Activated naive CD4-positive, alpha-beta T cell treated with anti-CD3 and anti-CD28 coated beads for 36 hours (primary cell): ENCODE measurements at regions not wholly inside any gene's neighbourhood (a gene's known extent, or its start where the extent isn't known, plus 50 kb on each side); places are given as distances from the start of the nearest gene placed in this dataset.

Experiments used
- CTCF ChIA-PET: fragments of 350-600 bp; sonication (Branson Sonifier 250); formaldehyde crosslinking; loops from one replicate; lab custom pipeline; 2021; ENCODE audit warnings: antibody characterized with exemption; lab: Charles Lee
- DNase-seq: peaks from one replicate; pipeline ENCODE4 v3.0.0-alpha.2; 2020
- H3K27ac Mint-ChIP-seq: one replicate; pipeline ENCODE4 v1.8.0; 2021; ENCODE audit warnings: mild to moderate bottlenecking, mixed read lengths
- H3K27me3 Mint-ChIP-seq: one replicate; pipeline ENCODE4 v1.8.0; 2021; ENCODE audit warnings: low read depth, mixed read lengths
- H3K36me3 Mint-ChIP-seq: one replicate; pipeline ENCODE4 v1.8.0; 2021; ENCODE audit warnings: low read depth, mixed read lengths
- H3K4me1 Mint-ChIP-seq: one replicate; pipeline ENCODE4 v1.8.0; 2021; ENCODE audit warnings: low read depth, mixed read lengths
- H3K4me3 Mint-ChIP-seq: one replicate; pipeline ENCODE4 v1.8.0; 2021; ENCODE audit warnings: mild to moderate bottlenecking, moderate library complexity, mixed read lengths
- H3K9me3 Mint-ChIP-seq: one replicate; pipeline ENCODE4 v1.8.0; 2021; ENCODE audit warnings: mixed read lengths
- intact Hi-C: fragments of 100-400 bp; cut with micrococcal nuclease; formaldehyde crosslinking; loops from one replicate; pipeline ENCODE4 v1.15.1; 2023

- no peaks in the 10 kb centered on the region for H3K4me1 Mint-ChIP-seq
- intact Hi-C loops: no loop called here
- CTCF ChIA-PET: no interaction called here
- no peaks in the 10 kb centered on the region for H3K36me3 Mint-ChIP-seq
- H3K27me3 Mint-ChIP-seq: no peaks in the 10 kb centered on the region
- H3K4me3 Mint-ChIP-seq: no peak overlapping the region
- no peaks in the 10 kb centered on the region for H3K9me3 Mint-ChIP-seq
- H3K27ac Mint-ChIP-seq: no peak overlapping the region
- DNase-seq: no peak
Measured at GRCh38 chr6:67350729-67351128, 1284.4 kb upstream of the ADGRB3 start.

DNA sequence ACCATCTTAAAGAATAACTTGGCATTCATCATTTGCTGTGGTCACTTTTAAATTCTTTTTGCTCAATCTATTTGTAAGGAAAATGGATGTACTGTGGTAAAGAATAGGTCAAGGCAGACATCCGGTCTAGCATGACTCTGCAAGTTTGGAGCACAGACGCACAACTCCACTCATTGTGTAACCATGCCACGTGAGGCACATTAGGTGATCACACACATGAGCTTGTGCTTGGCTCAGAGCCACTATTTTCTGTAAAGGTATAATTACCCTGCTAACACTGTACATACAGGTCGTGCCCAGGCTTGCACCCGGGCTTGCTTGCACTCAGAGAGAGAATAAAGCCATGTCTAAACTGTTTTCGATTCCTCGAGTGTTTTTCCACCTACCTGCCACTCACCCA, 1289.1 kb upstream of the ADGRB3 start:
- intact Hi-C loops: no loop called here
- Mint-ChIP-seq H3K4me1 (no peaks in the 10 kb centered on the region), H3K27ac (no peak overlapping the region), H3K9me3 (peaks cover 1% of the 10 kb centered on the region), H3K4me3 (no peak overlapping the region), H3K27me3 (no peaks in the 10 kb centered on the region), H3K36me3 (no peaks in the 10 kb centered on the region)
- DNase-seq: no peak
- CTCF ChIA-PET: interaction anchor here (0.6 kb wide), 1 partner anchor 230 kb away, joined by 3 read pairs; no protein-coding TSS in a partner anchor

- H3K27ac Mint-ChIP-seq: no peak overlapping the region
- DNase-seq: no peak
- CTCF ChIA-PET: no interaction called here
- H3K4me1 Mint-ChIP-seq: no peaks in the 10 kb centered on the region
- H3K36me3 Mint-ChIP-seq: no peaks in the 10 kb centered on the region
- H3K27me3 Mint-ChIP-seq: no peaks in the 10 kb centered on the region
- intact Hi-C loops: no loop called here
- no peak overlapping the region for H3K4me3 Mint-ChIP-seq
- H3K9me3 Mint-ChIP-seq: peaks cover 1% of the 10 kb centered on the region
Measured at GRCh38 chr6:67336014-67336413, 1299.1 kb upstream of the ADGRB3 start.

- Mint-ChIP-seq H3K4me3 (no peak overlapping the region), H3K27me3 (no peaks in the 10 kb centered on the region), H3K36me3 (no peaks in the 10 kb centered on the region), H3K4me1 (no peaks in the 10 kb centered on the region), H3K9me3 (no peaks in the 10 kb centered on the region), H3K27ac (no peak overlapping the region)
- no peak for DNase-seq
- CTCF ChIA-PET: no interaction called here
- intact Hi-C loops: no loop called here
Measured at GRCh38 chr6:67331304-67331703, 1303.8 kb upstream of the ADGRB3 start.

- no peaks in the 10 kb centered on the region for H3K36me3 Mint-ChIP-seq
- H3K4me3 Mint-ChIP-seq: no peak overlapping the region
- H3K27ac Mint-ChIP-seq: no peak overlapping the region
- no peaks in the 10 kb centered on the region for H3K27me3 Mint-ChIP-seq
- H3K9me3 Mint-ChIP-seq: peaks cover 2% of the 10 kb centered on the region
- intact Hi-C loops: no loop called here
- DNase-seq: no peak
- CTCF ChIA-PET: no interaction called here
- no peaks in the 10 kb centered on the region for H3K4me1 Mint-ChIP-seq
Measured at GRCh38 chr6:67328269-67328668, 1306.8 kb upstream of the ADGRB3 start.

DNA sequence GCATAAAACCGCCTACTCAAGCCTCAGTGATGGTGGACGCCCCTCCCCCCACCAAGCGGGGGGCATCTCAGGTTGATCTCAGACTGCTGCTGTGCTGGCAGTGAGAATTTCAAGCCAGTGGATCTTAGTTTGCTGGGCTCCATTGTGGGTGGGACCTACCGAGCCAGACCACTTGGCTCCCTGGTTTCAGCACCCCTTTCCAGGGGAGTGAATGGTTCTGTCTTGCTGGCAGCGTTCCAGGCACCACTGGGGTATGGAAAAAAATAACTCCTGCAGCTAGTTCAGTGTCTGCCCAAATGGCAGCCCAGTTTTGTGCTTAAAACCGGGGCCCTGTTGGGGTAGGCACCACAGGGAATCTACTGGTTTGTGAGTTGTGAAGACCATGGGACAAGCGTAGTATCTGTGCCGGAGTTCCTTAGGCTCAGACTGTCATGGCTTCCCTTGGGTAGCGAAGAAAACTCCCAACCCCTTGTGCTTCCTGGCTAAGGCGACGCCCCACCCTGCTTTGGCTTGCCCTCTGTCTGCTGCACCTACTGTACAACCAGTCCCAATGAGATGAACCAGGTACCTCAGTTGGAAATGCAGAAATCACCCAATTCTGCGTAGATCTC, 1334.5 kb upstream of the ADGRB3 start:
- intact Hi-C loops: no loop called here
- no peak overlapping the region for H3K27ac Mint-ChIP-seq
- no peaks in the 10 kb centered on the region for H3K36me3 Mint-ChIP-seq

GRCh38 chr6:67292169-67292568, 1342.9 kb upstream of the ADGRB3 start:
- no peaks in the 10 kb centered on the region for H3K27me3 Mint-ChIP-seq
- no peaks in the 10 kb centered on the region for H3K36me3 Mint-ChIP-seq
- H3K4me3 Mint-ChIP-seq: no peak overlapping the region
- CTCF ChIA-PET: no interaction called here
- peaks cover 17% of the 10 kb centered on the region for H3K9me3 Mint-ChIP-seq
- H3K4me1 Mint-ChIP-seq: no peaks in the 10 kb centered on the region
- intact Hi-C loops: no loop called here
- no peak for DNase-seq
- H3K27ac Mint-ChIP-seq: no peak overlapping the region

More for the DNA sequence above, 1334.5 kb upstream of the ADGRB3 start:
- no peaks in the 10 kb centered on the region for H3K27me3 Mint-ChIP-seq
- no peaks in the 10 kb centered on the region for H3K4me1 Mint-ChIP-seq
- CTCF ChIA-PET: no interaction called here
- H3K9me3 Mint-ChIP-seq: peaks cover 11% of the 10 kb centered on the region
- DNase-seq: no peak
- no peak overlapping the region for H3K4me3 Mint-ChIP-seq

DNA sequence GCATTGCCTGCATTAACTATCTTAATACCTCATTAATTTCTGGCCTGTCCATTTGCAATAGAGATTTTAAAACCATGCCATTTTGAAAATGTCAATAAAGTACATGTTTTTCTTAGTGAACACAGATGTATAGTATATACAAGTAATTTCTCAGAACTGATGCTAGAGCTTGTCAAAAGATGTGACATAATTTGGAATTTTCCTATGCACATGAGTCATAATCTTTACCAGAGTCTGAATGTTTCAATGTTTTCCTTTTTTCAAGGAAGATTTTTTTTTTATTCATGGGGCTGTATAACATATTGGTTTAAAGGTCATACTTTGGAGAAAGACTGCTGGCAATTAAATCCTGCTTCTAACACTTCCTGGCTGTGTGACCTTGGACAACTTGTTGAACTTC, 1347.5 kb upstream of the ADGRB3 start:
- peaks cover 22% of the 10 kb centered on the region for H3K9me3 Mint-ChIP-seq
- no peaks in the 10 kb centered on the region for H3K36me3 Mint-ChIP-seq
- no peak overlapping the region for H3K4me3 Mint-ChIP-seq
- no peak for DNase-seq
- no peaks in the 10 kb centered on the region for H3K27me3 Mint-ChIP-seq
- CTCF ChIA-PET: interaction anchor here (0.7 kb wide), 1 partner anchor 824 kb away, joined by 3 read pairs; no protein-coding TSS in a partner anchor
- H3K4me1 Mint-ChIP-seq: no peaks in the 10 kb centered on the region
- intact Hi-C loops: no loop called here
- H3K27ac Mint-ChIP-seq: no peak overlapping the region

GRCh38 chr6:67285770-67286495, 1349.1 kb upstream of the ADGRB3 start:
- H3K27me3 Mint-ChIP-seq: no peaks in the 10 kb centered on the region
- CTCF ChIA-PET: no interaction called here
- H3K4me3 Mint-ChIP-seq: no peak overlapping the region
- intact Hi-C loops: no loop called here
- DNase-seq: no peak
- peaks cover 22% of the 10 kb centered on the region for H3K9me3 Mint-ChIP-seq
- H3K36me3 Mint-ChIP-seq: no peaks in the 10 kb centered on the region
- H3K27ac Mint-ChIP-seq: no peak overlapping the region
- H3K4me1 Mint-ChIP-seq: no peaks in the 10 kb centered on the region

GRCh38 chr6:67277312-67277711, 1357.8 kb upstream of the ADGRB3 start:
- intact Hi-C loops: no loop called here
- Mint-ChIP-seq H3K4me1 (no peaks in the 10 kb centered on the region), H3K27me3 (no peaks in the 10 kb centered on the region), H3K9me3 (no peaks in the 10 kb centered on the region), H3K4me3 (no peak overlapping the region), H3K36me3 (no peaks in the 10 kb centered on the region), H3K27ac (no peak overlapping the region)
- no peak for DNase-seq
- CTCF ChIA-PET: no interaction called here

DNA sequence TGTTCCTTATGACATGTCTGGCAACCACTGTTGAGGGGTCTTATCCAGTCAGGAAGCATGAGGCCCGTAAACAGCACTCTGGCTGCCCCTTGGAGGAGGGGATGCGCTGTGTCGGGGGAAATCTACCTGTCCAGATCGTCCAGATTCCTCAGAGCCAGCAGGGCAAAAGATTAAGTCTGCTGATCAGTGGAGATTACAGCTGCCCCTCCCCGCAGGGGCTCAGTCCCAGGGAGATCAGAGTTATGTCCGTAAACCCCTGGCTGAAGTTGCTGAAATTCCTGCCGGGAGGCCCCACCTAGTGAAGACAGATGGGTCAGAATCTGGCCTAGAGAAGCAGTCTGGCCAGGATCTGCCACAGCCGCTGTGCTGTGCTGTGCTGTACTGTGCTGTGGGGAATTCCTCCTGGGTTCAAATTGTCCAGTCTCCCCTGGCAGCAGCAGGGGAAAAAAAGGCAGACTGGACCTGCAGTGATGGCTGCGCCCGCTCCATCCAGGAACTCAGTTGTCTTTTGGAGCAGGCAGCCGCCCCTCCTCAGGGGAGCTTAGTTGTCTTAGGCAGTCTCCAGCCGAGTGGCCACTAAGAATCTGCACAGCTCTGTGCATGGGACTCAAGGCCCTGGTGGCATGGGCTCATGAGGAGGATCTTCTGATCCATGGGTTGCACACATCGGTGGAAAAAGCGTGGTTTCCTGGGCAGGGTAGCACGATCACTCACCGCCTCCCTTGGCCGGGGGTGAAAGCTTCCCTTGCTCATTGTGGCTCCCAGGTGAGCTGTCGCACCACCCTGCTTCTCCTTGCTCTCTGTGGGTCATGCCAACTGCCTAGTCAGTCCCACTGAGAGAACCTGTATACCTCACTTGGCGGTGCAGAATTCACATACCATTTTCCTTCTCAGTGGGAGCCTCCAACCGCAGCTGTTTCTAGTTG, 1368.8 kb upstream of the ADGRB3 start:
- Mint-ChIP-seq H3K4me1 (no peaks in the 10 kb centered on the region), H3K27me3 (no peaks in the 10 kb centered on the region), H3K36me3 (no peaks in the 10 kb centered on the region), H3K4me3 (no peak overlapping the region), H3K27ac (no peak overlapping the region), H3K9me3 (peaks cover 3% of the 10 kb centered on the region)
- DNase-seq: no peak
- CTCF ChIA-PET: no interaction called here
- intact Hi-C loops: no loop called here

DNA sequence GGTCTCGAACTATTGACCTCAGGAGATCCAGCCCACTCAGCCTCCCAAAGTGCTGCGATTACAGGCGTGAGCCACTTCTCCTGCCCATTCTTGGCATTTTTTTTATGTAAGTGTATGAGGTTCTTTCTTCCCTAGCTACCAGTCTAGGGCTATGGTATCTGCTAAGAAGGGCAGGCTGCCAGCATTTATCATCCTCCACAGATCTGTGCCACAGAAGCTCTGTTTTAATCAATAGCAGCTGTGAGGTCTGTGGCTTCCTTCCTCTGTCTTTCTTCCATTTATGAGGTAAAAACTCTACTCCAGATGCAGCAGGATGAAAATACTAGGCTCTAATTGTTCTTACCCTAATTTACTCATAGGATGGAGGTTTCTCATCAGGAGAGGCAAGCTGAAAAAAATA, 1382.4 kb upstream of the ADGRB3 start:
- intact Hi-C loops: no loop called here
- H3K36me3 Mint-ChIP-seq: no peaks in the 10 kb centered on the region
- H3K27me3 Mint-ChIP-seq: no peaks in the 10 kb centered on the region
- DNase-seq: no peak
- CTCF ChIA-PET: no interaction called here
- H3K4me1 Mint-ChIP-seq: no peaks in the 10 kb centered on the region
- H3K9me3 Mint-ChIP-seq: peaks cover 4% of the 10 kb centered on the region
- H3K4me3 Mint-ChIP-seq: no peak overlapping the region
- no peak overlapping the region for H3K27ac Mint-ChIP-seq
